Thyroid gland (tissue), 4 donors: ENCODE measurements at regions not wholly inside any gene's neighbourhood (a gene's known extent, or its start where the extent isn't known, plus 50 kb on each side); places are given as distances from the start of the nearest gene placed in this dataset.
"Not testable (repeated sequence)": the region's sequence is repeated elsewhere in the genome, so short reads cannot be mapped to it uniquely, and the experiment has no call there.

ENCODE experiments used
- DNase-seq, 2 donors: peaks; one replicate each; pipeline ENCODE4 v3.0.0-alpha.2; 2019
- H3K27ac ChIP-seq, 3 donors: fragments of 200-600 bp; sonication (generic); 1 replicate in 2 of 3; 2 replicates in 1 of 3; pipeline ENCODE4 v1.5.1; 2016 to 2019; ENCODE audit warnings: mild to moderate bottlenecking in 1 of 3, moderate library complexity in 1 of 3
- H3K27me3 ChIP-seq: fragments of 200-600 bp; sonication (generic); one replicate; pipeline ENCODE4 v1.5.1; 2019
- H3K36me3 ChIP-seq, 2 donors: fragments of 200-600 bp; sonication (generic); one replicate each; pipeline ENCODE4 v1.5.1; 2016 to 2019
- H3K4me1 ChIP-seq, 2 donors: fragments of 200-600 bp; sonication (generic); one replicate each; pipeline ENCODE4 v1.5.1; 2017 to 2019
- H3K4me3 ChIP-seq, 3 donors: fragments of 200-600 bp; sonication (generic); replicated peaks in 1 of 3; 1 replicate in 2 of 3; 2 replicates in 1 of 3; pipeline ENCODE4 v1.5.1; 2016; ENCODE audit warnings: mild to moderate bottlenecking in 1 of 3
- H3K9me3 ChIP-seq: fragments of 200-600 bp; sonication (generic); one replicate; pipeline ENCODE4 v1.5.1; 2017
- POLR2A ChIP-seq, 2 donors: fragments of 450-650 bp; IDR thresholded peaks; one replicate each; pipeline ENCODE4 v1.6.1; 2017; ENCODE audit warnings: antibody characterized with exemption in 2 of 2, mild to moderate bottlenecking in 2 of 2, moderate library complexity in 1 of 2
- WGBS, 2 donors: methylation state at CpG; one replicate each; pipeline ENCODE4 v1.1.5; 2017; 5-methylcytosine and 5-hydroxymethylcytosine counted together
- intact Hi-C: fragments of 100-400 bp; cut with DNase I; formaldehyde crosslinking; loops from one replicate; pipeline ENCODE4 v1.15.1; 2023
- TF ChIP-seq, protein P1 (sequence below), 6 experiments: fragments of 200-600 bp in 3 of 6; fragments of 450-650 bp in 3 of 6; sonication (generic) in 3 of 6; IDR thresholded peaks; one replicate each; pipeline ENCODE4 v1.5.1; 2016 to 2019; ENCODE audit warnings: antibody characterized with exemption in 6 of 6, mild to moderate bottlenecking in 2 of 6, inconsistent platforms in 1 of 6, moderate library complexity in 1 of 6

DNA sequence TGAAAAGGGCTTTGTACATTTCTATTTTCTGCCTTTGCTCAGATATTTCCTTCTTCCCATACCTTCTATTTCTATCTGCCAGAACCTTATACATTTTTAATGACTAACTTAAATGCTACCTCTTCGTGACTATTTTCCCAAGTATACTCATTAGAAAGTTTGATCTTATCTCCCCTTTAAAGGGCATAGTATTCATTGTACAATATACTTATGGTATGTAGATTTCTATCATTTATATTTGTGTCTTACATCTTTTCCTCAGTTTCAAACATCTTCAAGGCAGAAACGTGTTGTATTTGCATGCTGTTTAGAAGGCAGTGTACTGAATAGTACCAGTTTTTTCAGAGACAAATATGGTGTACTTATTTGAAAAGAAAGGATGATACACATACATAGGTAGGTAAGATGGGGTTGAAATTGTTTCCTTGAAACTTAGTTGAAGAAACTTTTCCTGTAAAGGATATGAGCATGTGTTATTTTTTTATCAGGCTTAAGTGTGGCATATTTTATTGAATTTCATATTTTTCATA is 518.1 kb upstream of the NUDT12 start:
- WGBS, 2 donors, result 71 to 77% methylated on average over 2 of the region's 2 CpGs
- Histone ChIP-seq H3K27me3 (no peaks in the 10 kb centered on the region), H3K27ac (no peak overlapping the region), H3K9me3 (no peaks in the 10 kb centered on the region), H3K36me3 (no peaks in the 10 kb centered on the region), H3K4me3 (no peak overlapping the region), H3K4me1 (no peaks in the 10 kb centered on the region)
- no peak for DNase-seq
- TF ChIP-seq POLR2A (IDR thresholded peaks at IDR 0.05), result no peak
- TF ChIP-seq, protein P1, sequence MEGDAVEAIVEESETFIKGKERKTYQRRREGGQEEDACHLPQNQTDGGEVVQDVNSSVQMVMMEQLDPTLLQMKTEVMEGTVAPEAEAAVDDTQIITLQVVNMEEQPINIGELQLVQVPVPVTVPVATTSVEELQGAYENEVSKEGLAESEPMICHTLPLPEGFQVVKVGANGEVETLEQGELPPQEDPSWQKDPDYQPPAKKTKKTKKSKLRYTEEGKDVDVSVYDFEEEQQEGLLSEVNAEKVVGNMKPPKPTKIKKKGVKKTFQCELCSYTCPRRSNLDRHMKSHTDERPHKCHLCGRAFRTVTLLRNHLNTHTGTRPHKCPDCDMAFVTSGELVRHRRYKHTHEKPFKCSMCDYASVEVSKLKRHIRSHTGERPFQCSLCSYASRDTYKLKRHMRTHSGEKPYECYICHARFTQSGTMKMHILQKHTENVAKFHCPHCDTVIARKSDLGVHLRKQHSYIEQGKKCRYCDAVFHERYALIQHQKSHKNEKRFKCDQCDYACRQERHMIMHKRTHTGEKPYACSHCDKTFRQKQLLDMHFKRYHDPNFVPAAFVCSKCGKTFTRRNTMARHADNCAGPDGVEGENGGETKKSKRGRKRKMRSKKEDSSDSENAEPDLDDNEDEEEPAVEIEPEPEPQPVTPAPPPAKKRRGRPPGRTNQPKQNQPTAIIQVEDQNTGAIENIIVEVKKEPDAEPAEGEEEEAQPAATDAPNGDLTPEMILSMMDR (IDR thresholded peaks at IDR 0.05), result no peak
- intact Hi-C loops, result no loop called here

DNA sequence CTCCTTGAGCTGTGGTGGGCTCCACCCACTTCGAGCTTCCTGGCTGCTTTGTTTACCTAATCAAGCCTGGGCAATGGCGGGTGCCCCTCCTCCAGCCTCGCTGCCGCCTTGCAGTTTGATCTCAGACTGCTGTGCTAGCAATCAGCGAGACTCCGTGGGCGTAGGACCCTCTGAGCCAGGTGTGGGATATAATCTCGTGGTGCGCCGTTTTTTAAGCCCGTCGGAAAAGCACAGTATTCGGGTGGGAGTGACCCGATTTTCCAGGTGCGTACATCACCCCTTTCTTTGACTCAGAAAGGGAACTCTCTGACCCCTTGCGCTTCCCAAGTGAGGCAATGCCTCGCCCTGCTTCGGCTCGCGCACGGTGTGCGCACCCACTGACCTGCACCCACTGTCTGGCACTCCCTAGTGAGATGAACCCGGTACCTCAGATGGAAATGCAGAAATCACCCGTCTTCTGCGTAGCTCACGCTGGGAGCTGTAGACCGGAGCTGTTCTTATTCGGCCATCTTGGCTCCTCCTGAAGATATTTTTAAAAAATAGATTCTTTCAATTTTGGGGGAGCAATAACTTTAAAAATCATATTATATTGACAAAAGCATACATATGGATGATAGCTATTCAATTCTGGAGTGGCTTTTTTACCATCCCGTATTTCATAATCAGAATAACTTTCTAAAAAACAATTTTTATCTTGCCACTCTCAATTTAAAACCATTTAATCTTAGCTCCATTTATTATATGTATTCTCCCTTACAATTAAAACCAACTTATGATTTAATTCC is 517.5 kb upstream of the NUDT12 start:
- intact Hi-C loops, H3K4me1 ChIP-seq, DNase-seq, H3K9me3 ChIP-seq, H3K36me3 ChIP-seq, H3K4me3 ChIP-seq, H3K27ac ChIP-seq, H3K27me3 ChIP-seq: not testable (repeated sequence)
- 97% methylated on average over 28 to 29 of the region's 29 CpGs for WGBS, 2 donors

DNA sequence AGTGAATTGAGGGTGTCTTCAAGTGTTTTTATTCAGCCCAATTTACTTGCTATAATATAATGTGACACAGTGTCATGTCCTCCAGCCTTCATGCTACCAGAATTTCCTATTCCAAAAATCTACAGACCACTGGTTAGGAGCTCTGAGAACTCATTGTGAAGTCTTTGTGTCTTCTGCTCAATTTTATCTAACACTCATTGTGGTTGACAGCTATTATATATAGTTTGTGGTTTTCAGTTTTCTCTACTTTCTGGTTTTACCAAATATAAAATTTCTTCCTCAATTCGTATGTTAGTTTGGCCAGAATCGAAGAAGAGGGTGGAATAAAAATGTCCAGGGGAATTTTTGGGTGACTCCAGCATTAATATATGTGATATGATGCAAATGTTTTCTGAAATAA is 509.3 kb upstream of the NUDT12 start:
- 85 to 89% methylated on average over 2 of the region's 2 CpGs for WGBS, 2 donors

DNA sequence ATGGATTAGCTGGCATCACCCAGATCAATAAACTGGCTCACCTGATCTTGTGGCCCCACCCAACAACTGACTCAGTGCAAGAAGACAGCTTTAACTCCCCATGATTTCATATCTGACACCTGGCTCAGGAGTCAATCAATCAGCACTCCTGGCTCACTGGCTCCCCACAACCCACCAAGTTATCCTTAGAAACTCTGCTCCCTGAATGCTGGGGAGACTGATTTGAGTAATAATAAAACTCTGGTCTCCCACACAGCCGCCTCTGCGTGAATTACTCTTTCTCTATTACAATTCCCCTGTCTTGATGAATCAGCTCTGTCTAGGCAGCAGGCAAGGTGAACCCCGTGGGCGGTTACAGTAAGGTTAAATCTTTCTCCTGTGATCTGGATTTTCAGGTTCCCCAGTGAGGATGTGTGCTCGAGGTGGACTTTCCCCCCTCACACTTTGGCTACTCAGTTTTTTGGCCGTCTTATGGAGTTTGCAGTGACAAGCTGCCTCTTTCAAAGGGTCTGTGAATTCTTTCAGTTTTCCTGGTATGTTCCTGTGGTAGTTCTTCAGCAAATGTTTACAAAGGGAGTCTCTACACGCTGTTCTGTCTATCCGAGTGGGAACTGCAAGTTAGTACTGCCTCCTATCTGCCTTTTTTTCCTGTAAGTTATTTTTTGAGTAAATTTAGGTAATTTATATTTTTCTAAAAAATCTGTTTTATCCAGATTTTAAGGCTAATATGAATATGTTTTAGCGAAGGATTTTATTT is 500.2 kb upstream of the NUDT12 start:
- Histone ChIP-seq H3K4me3 (no peak overlapping the region), H3K36me3 (no peaks in the 10 kb centered on the region), H3K27ac (no peak overlapping the region), H3K4me1 (no peaks in the 10 kb centered on the region), H3K9me3 (no peaks in the 10 kb centered on the region), H3K27me3 (no peaks in the 10 kb centered on the region)
- TF ChIP-seq, protein P1 (IDR thresholded peaks at IDR 0.05), result no peak
- TF ChIP-seq POLR2A (IDR thresholded peaks at IDR 0.05), result no peak
- intact Hi-C loops, result no loop called here
- WGBS, 2 donors, result 83 to 86% methylated on average over 9 of the region's 9 CpGs
- no peak for DNase-seq

More for the DNA sequence above, 509.3 kb upstream of the NUDT12 start:
- Histone ChIP-seq H3K4me1 (no peaks in the 10 kb centered on the region), H3K27me3 (no peaks in the 10 kb centered on the region), H3K27ac (no peak overlapping the region), H3K9me3 (no peaks in the 10 kb centered on the region), H3K36me3 (no peaks in the 10 kb centered on the region), H3K4me3 (no peak overlapping the region)
- intact Hi-C loops, result no loop called here
- TF ChIP-seq POLR2A (IDR thresholded peaks at IDR 0.05), result no peak
- TF ChIP-seq, protein P1 (IDR thresholded peaks at IDR 0.05), result no peak
- DNase-seq, result no peak

DNA sequence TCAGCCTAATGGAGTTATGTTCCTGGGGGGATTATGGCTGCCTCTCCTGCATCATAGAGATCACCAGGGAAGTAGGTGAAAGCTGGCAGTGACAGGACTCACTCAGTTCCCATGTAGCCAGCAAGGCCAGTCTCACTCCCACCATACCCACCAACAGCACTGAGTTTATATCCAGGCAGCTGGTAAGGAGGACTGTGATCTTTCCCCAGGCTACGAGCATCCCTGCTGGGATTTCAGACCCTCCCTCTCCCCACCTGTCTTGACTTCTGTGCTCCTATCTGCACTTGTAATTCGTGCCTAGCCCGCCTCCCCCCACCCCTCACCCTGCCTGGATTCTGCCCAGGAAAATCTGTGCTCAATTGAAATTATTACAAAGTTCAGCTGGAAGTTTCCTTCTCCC is 499.1 kb upstream of the NUDT12 start:
- H3K27ac ChIP-seq, result no peak overlapping the region
- DNase-seq, result no peak
- WGBS, 2 donors, result 69 to 86% methylated on average over 3 of the region's 3 CpGs

More for the DNA sequence above, 499.1 kb upstream of the NUDT12 start:
- H3K27me3 ChIP-seq, result no peaks in the 10 kb centered on the region
- intact Hi-C loops, result no loop called here
- no peaks in the 10 kb centered on the region for H3K36me3 ChIP-seq
- H3K4me3 ChIP-seq, result no peak overlapping the region
- TF ChIP-seq, protein P1 (IDR thresholded peaks at IDR 0.05), result no peak
- no peak for TF ChIP-seq POLR2A (IDR thresholded peaks at IDR 0.05)
- H3K9me3 ChIP-seq, result no peaks in the 10 kb centered on the region
- no peaks in the 10 kb centered on the region for H3K4me1 ChIP-seq
